HCT116 (cell line): ENCODE measurements at regions not wholly inside any gene's neighbourhood (a gene's known extent, or its start where the extent isn't known, plus 50 kb on each side); places are given as distances from the start of the nearest gene placed in this dataset.

Experiments
- ATAC-seq: fragments of 200-7000 bp; cut with Tn5 transposase; 2 replicates; pipeline ENCODE4 v1.9.1; 2020; ENCODE audit warnings: mild to moderate bottlenecking, moderate library complexity
- BruUV-seq: library from RNA; stranded (reverse); fragments of 400-500 nt; replicated peaks from 2 replicates; lab custom pipeline; 2021; lab: Mats Ljungman, UMichigan
- CTCF ChIA-PET: fragments of 300-600 bp; sonication (Branson Sonifier 250); formaldehyde crosslinking; loops from one replicate; lab custom pipeline; 2021; ENCODE audit warnings: antibody characterized with exemption; lab: Charles Lee
- POLR2A ChIA-PET: fragments of 300-600, 350-600 bp; sonication (Branson Sonifier 250); formaldehyde crosslinking; loops from one replicate; lab custom pipeline; 2021; ENCODE audit warnings: antibody characterized with exemption; lab: Charles Lee
- RAD21 ChIA-PET, 2 experiments: fragments of 300-600 bp; sonication (Branson Sonifier 250); formaldehyde crosslinking; loops; one replicate each; lab custom pipeline; 2023; ENCODE audit warnings: low total read pairs in 2 of 2; ENCODE audit not compliant: uncharacterized antibody in 2 of 2, unreplicated experiment in 2 of 2, low non-redundant PET in 1 of 2; lab: Charles Lee
- DNase-seq: peaks from one replicate; pipeline ENCODE4 v3.0.0-alpha.2; 2010; ENCODE audit warnings: low read depth, low spot score
- H2AFZ ChIP-seq: fragments of 200-600 bp; shearing (Covaris generic), sonication (generic); 2 replicates; pipeline ENCODE4 v1.6.1; 2017; ENCODE audit warnings: low read depth, mixed run types, mixed read lengths, antibody characterized with exemption, low read length; ENCODE audit not compliant: poor library complexity, severe bottlenecking
- H3K27ac ChIP-seq: 2 replicates; pipeline ENCODE4 v1.5.1; 2012; ENCODE audit warnings: low read depth, low read length
- H3K27me3 ChIP-seq: fragments of 200-600 bp; sonication (generic); 2 replicates; pipeline ENCODE4 v1.6.1; 2016; ENCODE audit warnings: mixed run types, low read length, mixed read lengths; ENCODE audit not compliant: insufficient read depth
- H3K36me3 ChIP-seq, 2 experiments: fragments of 200-500 bp in 1 of 2; fragments of 200-600 bp in 1 of 2; sonication (Bioruptor generic) in 1 of 2; sonication (generic) in 1 of 2; 2 replicates each; pipeline versions ENCODE4 v1.5.1 to v1.6.1; 2014 to 2016; ENCODE audit warnings: low read length in 2 of 2, inconsistent platforms in 1 of 2, mixed read lengths in 1 of 2, mixed run types in 1 of 2; ENCODE audit not compliant: insufficient read depth in 2 of 2, control insufficient read depth in 1 of 2
- H3K4me1 ChIP-seq, 2 experiments: fragments of 200-600 bp in 1 of 2; sonication (generic) in 1 of 2; 2 replicates each; pipeline versions ENCODE4 v1.5.1 to v1.6.1; 2012 to 2017; ENCODE audit warnings: low read length in 2 of 2, inconsistent platforms in 1 of 2, mild to moderate bottlenecking in 1 of 2, mixed read lengths in 1 of 2, mixed run types in 1 of 2, moderate library complexity in 1 of 2; ENCODE audit not compliant: insufficient read depth in 2 of 2, control insufficient read depth in 1 of 2
- H3K4me2 ChIP-seq: fragments of 200-600 bp; sonication (generic); 2 replicates; pipeline ENCODE4 v1.6.1; 2017; ENCODE audit warnings: mixed run types, low read length, mixed read lengths
- H3K4me3 ChIP-seq, 2 experiments: fragments of 200-600 bp in 1 of 2; sonication (generic) in 1 of 2; replicated peaks in 1 of 2; 2 replicates each; pipeline ENCODE4 v1.5.1; 2011 to 2016; ENCODE audit warnings: low read length in 2 of 2, control low read depth in 1 of 2, low read depth in 1 of 2, mild to moderate bottlenecking in 1 of 2, mixed read lengths in 1 of 2, mixed run types in 1 of 2
- H3K79me2 ChIP-seq: fragments of 200-600 bp; sonication (generic); 2 replicates; pipeline ENCODE4 v1.6.1; 2017; ENCODE audit warnings: mild to moderate bottlenecking, mixed run types, low read length, moderate library complexity, mixed read lengths; ENCODE audit not compliant: insufficient read depth
- H3K9ac ChIP-seq: fragments of 200-600 bp; sonication (generic); 2 replicates; pipeline ENCODE4 v1.6.1; 2016; ENCODE audit warnings: low read length, mixed read lengths
- H3K9me2 ChIP-seq: fragments of 200-600 bp; sonication (generic), shearing (Covaris generic); 2 replicates; pipeline ENCODE4 v1.6.1; 2017; ENCODE audit warnings: mixed run types, mild to moderate bottlenecking, moderate library complexity; ENCODE audit not compliant: insufficient read depth
- H3K9me3 ChIP-seq, 2 experiments: fragments of 200-500 bp in 1 of 2; fragments of 200-600 bp in 1 of 2; sonication (Bioruptor generic) in 1 of 2; sonication (generic) in 1 of 2; 2 replicates each; pipeline ENCODE4 v1.6.1; 2014 to 2017; ENCODE audit warnings: low read length in 2 of 2, mixed read lengths in 2 of 2, inconsistent platforms in 1 of 2, low read depth in 1 of 2, mild to moderate bottlenecking in 1 of 2, mixed run types in 1 of 2, moderate library complexity in 1 of 2; ENCODE audit not compliant: control insufficient read depth in 1 of 2, insufficient read depth in 1 of 2
- H4K20me1 ChIP-seq: fragments of 200-600 bp; sonication (generic), shearing (Covaris generic); 2 replicates; pipeline ENCODE4 v1.6.1; 2017; ENCODE audit warnings: mixed run types, mild to moderate bottlenecking, moderate library complexity; ENCODE audit not compliant: insufficient read depth
- CBX3 ChIP-seq: IDR thresholded peaks from 2 replicates; pipeline ENCODE4 v1.6.1; 2012; ENCODE audit warnings: low read depth
- CTCF ChIP-seq, 3 experiments: fragments of 200-600 bp in 1 of 3; sonication (generic) in 1 of 3; IDR thresholded peaks in 2 of 3; conservative IDR thresholded peaks in 1 of 3; 2 replicates each; pipeline ENCODE4 v1.5.1; 2012 to 2017; ENCODE audit warnings: low read depth in 2 of 3, low read length in 2 of 3, antibody characterized with exemption in 1 of 3, borderline replicate concordance in 1 of 3, control low read depth in 1 of 3, mild to moderate bottlenecking in 1 of 3, mixed read lengths in 1 of 3, mixed run types in 1 of 3, moderate library complexity in 1 of 3; ENCODE audit not compliant: insufficient read depth in 1 of 3
- EZH2 ChIP-seq: fragments of 200-600 bp; sonication (generic); IDR thresholded peaks from 2 replicates; pipeline ENCODE4 v1.6.1; 2017; ENCODE audit warnings: antibody characterized with exemption, mixed run types
- JUND ChIP-seq: IDR thresholded peaks from 2 replicates; pipeline ENCODE4 v1.6.1; 2012
- POLR2A ChIP-seq: IDR thresholded peaks from 2 replicates; pipeline ENCODE4 v1.7.0; 2011; ENCODE audit warnings: borderline replicate concordance; ENCODE audit not compliant: insufficient read depth, insufficient read length; ENCODE audit errors: extremely low read depth
- RAD21 ChIP-seq: IDR thresholded peaks from 2 replicates; pipeline ENCODE4 v1.6.1; 2012; ENCODE audit warnings: low read depth, mild to moderate bottlenecking
- SIN3A ChIP-seq: IDR thresholded peaks from 2 replicates; pipeline ENCODE4 v1.6.1; 2012; ENCODE audit warnings: low read depth
- SRF ChIP-seq: IDR thresholded peaks from 2 replicates; pipeline ENCODE4 v1.6.1; 2012; ENCODE audit warnings: low read depth
- ZFX ChIP-seq: fragments of 450-650 bp; IDR thresholded peaks from 2 replicates; pipeline ENCODE4 v1.6.1; 2017
- intact Hi-C: fragments of 100-400 bp; cut with micrococcal nuclease; formaldehyde crosslinking; loops from 2 replicates; pipeline ENCODE4 v1.10.0; 2022
- TF ChIP-seq, protein P1 (sequence below): IDR thresholded peaks from 2 replicates; pipeline ENCODE4 v1.6.1; 2012; ENCODE audit warnings: low read depth

DNA sequence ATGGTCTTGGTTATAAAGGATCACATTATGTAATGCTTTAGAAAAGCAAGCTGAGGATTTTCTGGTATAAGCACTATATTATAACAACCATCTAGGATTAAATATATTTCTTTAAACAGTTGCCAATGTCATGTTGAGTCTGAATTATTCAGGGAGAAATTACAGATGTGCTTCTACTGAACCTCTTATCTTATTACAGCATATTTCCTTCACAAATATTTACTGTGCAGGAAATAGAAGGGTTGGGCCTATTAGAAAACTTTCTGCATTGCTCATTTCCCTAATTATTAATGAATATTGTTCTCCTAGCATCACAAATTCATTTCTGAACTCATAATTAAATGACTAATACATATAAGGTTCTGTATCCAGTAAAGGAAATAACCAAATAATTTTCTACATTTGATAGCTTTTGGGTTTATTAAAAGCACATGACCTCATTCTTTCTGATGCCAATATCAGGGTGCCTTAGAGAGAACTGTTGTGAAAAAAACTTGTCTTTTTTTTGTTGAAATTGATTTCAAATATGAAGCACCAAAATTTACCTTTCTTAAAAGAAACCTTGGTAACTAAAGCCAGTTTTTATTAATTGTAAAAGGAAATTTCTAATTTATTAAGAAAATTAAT lies 476.8 kb upstream of the PTGER4 start:
- BruUV-seq: no TSS peak
- Histone ChIP-seq H3K27ac (no peak overlapping the region), H3K27me3 (no peaks in the 10 kb centered on the region), H3K4me2 (no peak overlapping the region), H3K9ac (no peak overlapping the region), H4K20me1 (no peaks in the 10 kb centered on the region), H3K4me3 (no peak overlapping the region), H3K4me1 (no peaks in the 10 kb centered on the region), H3K79me2 (no peaks in the 10 kb centered on the region), H3K9me2 (no peaks in the 10 kb centered on the region), H3K9me3 (no peaks in the 10 kb centered on the region), H3K36me3 (no peaks in the 10 kb centered on the region), H2AFZ (no peak overlapping the region)
- ATAC-seq (no peak), DNase-seq (no peak)
- intact Hi-C loops: no loop called here
- ChIA-PET RAD21 (no interaction called here), POLR2A (interaction anchor here (0.6 kb wide), 1 partner anchor 475 kb away, joined by 4 read pairs; no protein-coding TSS in a partner anchor), CTCF (no interaction called here)
- no peak for TF ChIP-seq EZH2
- TF ChIP-seq CBX3: no peak
- TF ChIP-seq ZFX: no peak
- TF ChIP-seq POLR2A: no peak
- no peak for TF ChIP-seq SIN3A
- TF ChIP-seq, protein P1, sequence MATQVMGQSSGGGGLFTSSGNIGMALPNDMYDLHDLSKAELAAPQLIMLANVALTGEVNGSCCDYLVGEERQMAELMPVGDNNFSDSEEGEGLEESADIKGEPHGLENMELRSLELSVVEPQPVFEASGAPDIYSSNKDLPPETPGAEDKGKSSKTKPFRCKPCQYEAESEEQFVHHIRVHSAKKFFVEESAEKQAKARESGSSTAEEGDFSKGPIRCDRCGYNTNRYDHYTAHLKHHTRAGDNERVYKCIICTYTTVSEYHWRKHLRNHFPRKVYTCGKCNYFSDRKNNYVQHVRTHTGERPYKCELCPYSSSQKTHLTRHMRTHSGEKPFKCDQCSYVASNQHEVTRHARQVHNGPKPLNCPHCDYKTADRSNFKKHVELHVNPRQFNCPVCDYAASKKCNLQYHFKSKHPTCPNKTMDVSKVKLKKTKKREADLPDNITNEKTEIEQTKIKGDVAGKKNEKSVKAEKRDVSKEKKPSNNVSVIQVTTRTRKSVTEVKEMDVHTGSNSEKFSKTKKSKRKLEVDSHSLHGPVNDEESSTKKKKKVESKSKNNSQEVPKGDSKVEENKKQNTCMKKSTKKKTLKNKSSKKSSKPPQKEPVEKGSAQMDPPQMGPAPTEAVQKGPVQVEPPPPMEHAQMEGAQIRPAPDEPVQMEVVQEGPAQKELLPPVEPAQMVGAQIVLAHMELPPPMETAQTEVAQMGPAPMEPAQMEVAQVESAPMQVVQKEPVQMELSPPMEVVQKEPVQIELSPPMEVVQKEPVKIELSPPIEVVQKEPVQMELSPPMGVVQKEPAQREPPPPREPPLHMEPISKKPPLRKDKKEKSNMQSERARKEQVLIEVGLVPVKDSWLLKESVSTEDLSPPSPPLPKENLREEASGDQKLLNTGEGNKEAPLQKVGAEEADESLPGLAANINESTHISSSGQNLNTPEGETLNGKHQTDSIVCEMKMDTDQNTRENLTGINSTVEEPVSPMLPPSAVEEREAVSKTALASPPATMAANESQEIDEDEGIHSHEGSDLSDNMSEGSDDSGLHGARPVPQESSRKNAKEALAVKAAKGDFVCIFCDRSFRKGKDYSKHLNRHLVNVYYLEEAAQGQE: no peak
- no peak for TF ChIP-seq SRF
- TF ChIP-seq JUND: no peak
- no peak for TF ChIP-seq CTCF (IDR thresholded peaks at IDR 0.05 in 2 of 3, conservative IDR thresholded peaks at IDR 0.05 in 1 of 3; ENCODE audit: borderline replicate concordance in 1 of 3, insufficient read depth in 1 of 3, low read depth in 2 of 3, low read length in 2 of 3)
- no peak for TF ChIP-seq RAD21
